Femur (tissue), 1 donor: ENCODE measurements at regions not wholly inside any gene's neighbourhood (a gene's known extent, or its start where the extent isn't known, plus 50 kb on each side); places are given as distances from the start of the nearest gene placed in this dataset.

Source experiments
- DNase-seq: peaks from one replicate; pipeline ENCODE4 v3.0.0-alpha.2; 2017

- DNase-seq: no peak
Observed at GRCh38 chr4:32128549-32128948, 1408.4 kb downstream of the PCDH7 start.

GRCh38 chr4:32129967-32130366 is 1409.8 kb downstream of the PCDH7 start:
- no peak for DNase-seq

- no peak for DNase-seq
Observed at GRCh38 chr4:32133141-32133540, 1413.0 kb downstream of the PCDH7 start.

GRCh38 chr4:32133734-32134133 is 1413.6 kb downstream of the PCDH7 start:
- DNase-seq: no peak

- no peak for DNase-seq
Observed at GRCh38 chr4:32135642-32136041, 1415.5 kb downstream of the PCDH7 start.

- no peak for DNase-seq
Observed at GRCh38 chr4:32136081-32136787, 1416.1 kb downstream of the PCDH7 start.

GRCh38 chr4:32140636-32141035 is 1420.5 kb downstream of the PCDH7 start:
- DNase-seq: no peak

GRCh38 chr4:32142075-32142474 is 1421.9 kb downstream of the PCDH7 start:
- no peak for DNase-seq

GRCh38 chr4:32145987-32146386 is 1425.8 kb downstream of the PCDH7 start:
- no peak for DNase-seq

GRCh38 chr4:32147446-32148085 is 1427.4 kb downstream of the PCDH7 start:
- DNase-seq: no peak

GRCh38 chr4:32148111-32148666 is 1428.0 kb downstream of the PCDH7 start:
- no peak for DNase-seq

GRCh38 chr4:32158961-32159360 is 1438.8 kb downstream of the PCDH7 start:
- no peak for DNase-seq

- DNase-seq: no peak
Observed at GRCh38 chr4:32161392-32161791, 1441.2 kb downstream of the PCDH7 start.

GRCh38 chr4:32163125-32163524 is 1443.0 kb downstream of the PCDH7 start:
- DNase-seq: no peak

- DNase-seq: no peak
Observed at GRCh38 chr4:32169841-32170240, 1449.7 kb downstream of the PCDH7 start.

- DNase-seq: no peak
Observed at GRCh38 chr4:32172086-32172485, 1451.9 kb downstream of the PCDH7 start.

GRCh38 chr4:32172761-32173160 is 1452.6 kb downstream of the PCDH7 start:
- no peak for DNase-seq

GRCh38 chr4:32180086-32180485 is 1459.9 kb downstream of the PCDH7 start:
- DNase-seq: no peak

- no peak for DNase-seq
Observed at GRCh38 chr4:32184186-32184585, 1464.0 kb downstream of the PCDH7 start.

- no peak for DNase-seq
Observed at GRCh38 chr4:32189130-32189529, 1469.0 kb downstream of the PCDH7 start.

GRCh38 chr4:32189788-32190187 is 1469.6 kb downstream of the PCDH7 start:
- DNase-seq: no peak

- DNase-seq: no peak
Observed at GRCh38 chr4:32191961-32192360, 1471.8 kb downstream of the PCDH7 start.

GRCh38 chr4:32192363-32192762 is 1472.2 kb downstream of the PCDH7 start:
- DNase-seq: no peak

GRCh38 chr4:32192991-32193390 is 1472.8 kb downstream of the PCDH7 start:
- no peak for DNase-seq
